ENCODE measurements at regions not wholly inside any gene's neighbourhood (a gene's known extent, or its start where the extent isn't known, plus 50 kb on each side); places are given as distances from the start of the nearest gene placed in this dataset.

DNA sequence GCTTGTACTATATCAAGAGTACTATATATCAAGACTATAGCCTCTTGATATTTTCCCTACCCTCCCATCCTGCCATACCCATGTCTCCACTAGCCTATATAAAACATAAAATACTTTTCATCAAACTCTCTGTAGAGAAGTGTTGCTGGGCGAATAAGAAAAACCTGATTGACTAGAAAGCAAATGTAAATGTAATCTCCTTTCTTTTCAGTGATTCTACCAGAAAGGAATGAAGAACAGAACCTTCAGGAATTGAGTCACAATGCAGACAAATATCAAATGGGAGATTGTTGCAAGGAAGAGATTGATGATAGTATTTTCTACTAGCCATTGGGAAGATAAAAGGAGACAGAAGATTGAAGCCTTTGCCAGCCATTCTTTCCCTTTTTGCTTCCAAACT is 89.2 kb downstream of the KCNRG start:
- ATAC-seq: no peak

DNA sequence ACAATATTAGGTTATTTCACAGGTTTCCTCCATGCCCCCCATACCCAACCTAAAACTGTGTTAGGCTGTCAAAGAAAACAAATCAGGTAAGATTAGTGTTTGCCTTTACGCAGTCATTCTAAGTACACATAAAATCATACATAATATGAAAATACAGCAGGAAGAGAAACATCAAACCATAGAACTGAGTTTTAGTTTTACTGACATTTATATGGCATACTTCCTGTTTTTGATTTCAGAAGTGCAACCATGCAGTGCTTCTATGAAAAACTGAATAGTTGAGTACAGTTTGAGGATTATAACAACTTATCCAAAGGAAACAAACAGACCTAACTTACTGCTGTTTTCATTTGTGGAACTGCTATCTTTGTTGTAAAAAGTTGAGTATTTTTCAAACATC is 91.3 kb downstream of the KCNRG start:
- peak; percentile 51 to 70 for ATAC-seq

DNA sequence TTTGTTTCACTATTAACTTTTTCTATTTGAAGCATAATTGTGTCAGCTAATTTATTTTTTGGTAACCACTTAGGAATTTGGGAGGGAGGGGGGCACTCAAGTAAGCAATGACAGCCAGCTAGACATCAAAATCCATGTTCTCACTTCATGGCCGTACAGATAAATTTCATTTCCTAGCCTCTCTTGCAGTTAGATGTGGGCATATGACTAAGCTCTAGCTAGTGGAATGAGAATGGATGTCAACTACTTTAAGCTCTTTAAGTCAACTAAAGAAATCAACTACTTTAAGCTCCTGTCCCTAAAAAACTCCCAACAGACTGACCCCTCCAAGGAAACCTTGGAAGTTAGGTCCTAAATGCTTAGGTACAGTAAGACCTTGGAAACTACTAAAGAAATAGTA is 92.0 kb downstream of the KCNRG start:
- peak in 1 of 2 donors; percentile 59 for ATAC-seq

DNA sequence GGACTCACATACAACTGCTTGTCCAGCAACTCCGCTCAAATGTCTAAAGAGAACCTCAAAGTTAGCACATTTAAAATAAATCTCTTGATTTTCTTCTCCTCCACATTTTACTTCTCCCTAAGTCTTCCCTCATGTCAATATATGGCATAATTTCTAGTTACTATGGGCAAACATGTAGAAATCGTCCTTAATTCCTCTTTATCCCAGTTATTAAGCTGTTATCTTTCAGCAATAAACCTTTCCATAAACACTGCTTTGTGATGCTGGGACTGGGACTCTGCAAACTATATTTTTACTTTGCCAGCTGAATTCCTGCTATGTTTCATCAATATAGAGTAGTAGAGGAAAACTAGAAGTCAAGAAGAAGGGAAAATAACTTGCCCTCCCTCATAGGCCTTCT is 99.7 kb downstream of the KCNRG start:
- no peak for ATAC-seq

DNA sequence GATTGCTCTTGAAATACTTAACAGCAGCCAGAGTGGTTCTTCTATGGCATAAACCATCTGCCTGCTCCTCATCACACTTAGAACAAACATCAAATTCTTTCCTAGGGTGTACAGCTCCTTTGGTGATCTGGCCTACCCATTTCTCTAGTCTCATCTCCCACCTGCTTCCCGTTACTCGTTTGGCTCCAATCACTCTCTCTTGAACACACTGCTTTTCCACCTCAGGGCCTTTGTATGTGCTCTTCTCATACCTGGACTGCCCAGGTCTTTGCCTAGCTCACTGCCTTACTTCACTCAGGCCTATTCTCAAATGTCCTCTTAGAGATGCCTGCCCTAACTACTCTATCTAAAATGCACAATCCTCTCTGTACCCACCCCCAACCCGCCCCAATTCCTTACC is 100.5 kb downstream of the KCNRG start:
- no peak for ATAC-seq

DNA sequence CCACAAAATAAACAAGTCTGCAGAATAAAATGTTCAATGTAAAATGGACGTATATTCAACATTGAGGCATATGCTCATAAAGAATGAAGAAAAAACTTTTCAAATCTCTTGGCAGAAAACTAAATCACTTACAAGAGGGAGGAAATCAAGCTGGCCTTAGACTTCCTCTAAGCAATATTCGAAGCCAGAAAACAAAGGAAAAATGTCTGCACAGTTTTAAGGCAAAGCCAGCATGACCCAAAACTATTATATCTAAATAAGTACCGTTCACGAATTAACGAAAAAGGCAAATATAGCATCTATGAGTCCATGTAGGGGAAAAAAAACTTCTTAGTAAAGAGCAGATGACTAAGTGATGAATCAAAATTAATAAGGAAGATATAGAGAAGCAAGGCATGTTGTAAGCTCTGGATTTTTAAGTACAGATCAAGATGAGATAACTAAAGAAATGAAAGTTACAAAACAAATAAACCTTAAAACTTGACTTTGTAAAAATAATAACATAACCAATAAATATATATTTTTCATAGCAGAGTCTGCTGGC is 101.3 kb downstream of the KCNRG start:
- peak in 1 of 2 donors; percentile 33 for ATAC-seq

DNA sequence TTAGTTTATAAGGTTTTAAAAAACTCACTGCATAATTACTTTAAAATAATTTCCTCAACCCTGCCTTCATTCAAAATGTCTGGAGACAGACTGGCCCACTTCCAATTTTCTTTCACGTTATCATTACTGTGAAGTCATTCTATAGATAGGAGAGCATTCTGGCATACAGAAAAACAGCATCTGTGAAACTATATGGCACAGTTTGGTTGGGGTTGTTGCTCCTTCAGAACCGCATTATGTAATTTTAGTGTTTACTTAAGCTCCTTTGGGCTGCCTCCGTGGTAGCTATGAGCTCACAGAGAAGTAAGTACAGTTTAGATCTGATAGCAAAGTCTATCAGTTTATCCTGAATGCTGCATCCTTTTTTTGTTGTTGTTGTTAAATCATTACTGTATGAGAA is 104.3 kb downstream of the KCNRG start:
- ATAC-seq: no peak

DNA sequence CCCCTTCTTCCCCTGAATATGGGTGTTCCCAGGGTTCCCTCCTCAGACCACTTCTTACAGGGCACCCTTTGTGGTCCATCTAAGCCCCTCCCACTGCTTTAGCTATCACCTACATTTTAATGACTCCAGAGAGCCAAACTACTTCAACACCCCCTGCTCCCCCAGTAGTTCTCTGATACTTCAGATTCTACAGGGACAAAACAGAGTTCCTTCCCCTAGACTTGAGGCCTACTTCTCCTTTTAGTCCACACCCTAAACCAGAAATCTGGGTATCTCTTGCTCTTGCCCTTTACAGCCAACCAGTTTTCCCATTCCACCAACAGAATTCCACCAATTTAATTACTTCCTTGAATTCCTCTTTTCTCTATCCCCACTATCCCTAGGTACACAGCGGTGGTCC is 107.2 kb downstream of the KCNRG start:
- ATAC-seq: no peak

DNA sequence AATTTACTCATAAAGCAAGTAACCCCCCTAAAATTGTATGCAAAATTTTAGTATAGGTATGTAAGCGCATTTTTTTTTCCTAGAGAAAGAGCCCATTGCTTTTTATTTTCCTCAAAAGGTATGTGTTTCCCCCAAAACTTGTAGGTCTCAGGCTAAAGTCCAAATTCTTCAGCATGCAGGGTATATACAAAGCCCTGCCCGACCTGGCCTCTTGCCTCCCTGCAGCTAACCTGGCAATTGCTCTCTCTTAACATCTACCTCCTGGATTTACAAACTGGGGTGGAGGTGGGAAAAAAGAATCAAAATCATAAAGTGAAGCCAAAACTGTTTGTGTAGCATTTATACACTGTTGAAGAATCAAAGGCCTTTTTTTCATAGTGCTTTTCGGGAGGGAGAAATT is 107.8 kb downstream of the KCNRG start:
- ATAC-seq: no peak

DNA sequence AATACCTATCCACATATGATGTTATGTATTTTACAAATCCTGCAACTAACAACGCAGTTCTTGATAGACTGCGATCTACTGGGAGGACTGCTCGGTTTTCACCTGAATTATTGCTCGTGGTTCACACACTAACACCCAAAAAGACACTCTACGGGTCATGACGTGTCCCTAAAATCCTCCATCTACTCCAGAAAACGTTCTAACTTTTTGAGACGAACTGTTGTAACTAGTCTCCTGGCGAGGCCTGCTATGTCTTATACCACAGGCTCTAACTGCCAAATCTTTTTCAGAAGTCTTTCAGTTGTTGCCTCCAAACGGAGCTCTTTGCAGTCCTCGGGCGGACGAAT is 108.2 kb downstream of the KCNRG start:
- no peak for ATAC-seq

DNA sequence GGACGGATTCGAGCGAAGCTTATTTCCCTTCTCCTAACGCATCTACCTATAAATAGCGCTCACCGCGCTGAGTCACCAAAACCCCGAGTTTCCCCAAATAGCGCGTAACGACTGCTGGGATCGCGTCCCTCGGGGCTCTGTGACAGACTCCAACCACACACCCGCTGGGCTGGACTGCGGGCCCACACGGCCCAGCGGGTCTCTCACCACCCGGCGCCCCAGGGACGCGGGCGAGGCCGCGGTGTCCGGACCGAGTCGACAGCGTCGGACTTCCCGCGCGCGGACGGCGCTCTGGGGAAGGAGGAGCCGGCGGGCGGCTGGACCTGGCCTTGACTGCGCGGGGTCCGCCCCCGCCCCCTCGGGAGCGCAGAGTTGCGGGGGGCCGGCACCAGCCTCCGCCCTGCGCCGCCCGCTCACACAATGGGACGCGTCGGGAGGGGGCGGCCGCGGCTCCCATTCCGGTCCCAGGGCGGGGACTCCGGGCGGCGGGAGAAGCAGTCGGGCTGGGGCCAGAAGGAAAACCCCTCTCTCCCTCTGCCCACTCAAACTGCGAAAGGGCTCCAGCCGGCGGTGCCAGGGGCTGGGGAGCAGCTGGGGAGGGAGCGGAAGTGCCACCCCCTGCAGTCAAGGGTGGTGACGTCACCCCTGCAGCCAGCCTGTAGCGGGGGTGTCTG is 108.8 kb downstream of the KCNRG start:
- peak; percentile 75 to 77 for ATAC-seq

DNA sequence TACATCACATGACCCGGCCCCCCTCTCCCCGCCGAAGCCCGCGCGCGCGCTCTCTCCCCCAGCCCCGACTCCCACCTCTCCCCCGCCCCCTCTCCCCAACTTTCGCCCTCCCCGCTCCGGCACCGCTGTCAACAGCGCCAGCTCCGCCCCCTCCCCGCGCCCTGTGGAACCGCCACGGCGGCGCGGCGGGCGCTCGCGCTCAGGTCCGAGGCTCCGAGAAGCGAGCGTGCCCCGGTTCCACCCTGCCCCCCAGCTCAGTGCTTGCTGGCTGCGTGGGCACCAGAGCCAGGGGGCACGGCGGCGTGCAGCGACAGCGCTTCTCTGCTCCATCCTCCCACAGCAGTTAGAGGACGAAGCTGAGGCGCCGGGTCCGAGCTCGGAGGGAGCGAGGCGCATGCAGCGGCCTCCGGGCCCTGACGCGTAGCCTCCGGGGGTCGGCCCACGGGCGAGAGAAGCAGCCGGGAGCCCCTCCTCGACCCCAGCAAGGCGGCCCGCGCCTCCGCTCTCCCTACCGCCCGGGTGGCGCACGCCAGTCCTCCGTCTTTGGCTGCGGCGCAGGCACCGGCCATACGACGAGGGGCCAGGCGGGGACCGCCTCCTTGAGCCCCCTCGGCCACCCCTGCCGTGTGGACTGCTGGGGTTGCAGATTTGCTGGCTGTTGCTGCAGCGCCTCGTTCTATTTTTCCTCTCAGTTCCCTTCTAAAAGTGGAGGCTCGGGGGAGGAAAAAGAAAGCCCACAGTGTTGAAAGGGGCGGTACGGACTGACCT is 109.5 kb downstream of the KCNRG start:
- peak; percentile 0 to 3 for ATAC-seq

DNA sequence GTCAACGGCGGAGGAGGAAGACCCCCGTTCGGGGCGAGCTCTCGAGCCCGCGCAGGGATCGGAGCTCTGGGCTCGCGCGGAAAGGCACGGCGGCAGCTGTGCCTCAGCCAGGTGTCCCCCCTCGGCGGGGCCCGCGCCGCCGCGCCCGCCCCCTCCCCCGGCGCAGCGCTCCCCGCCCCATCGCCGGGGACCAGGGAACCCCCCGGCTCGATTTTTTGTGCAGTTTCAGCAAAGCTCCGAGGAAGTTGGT is 110.0 kb downstream of the KCNRG start:
- peak; percentile 0 to 9 for ATAC-seq

DNA sequence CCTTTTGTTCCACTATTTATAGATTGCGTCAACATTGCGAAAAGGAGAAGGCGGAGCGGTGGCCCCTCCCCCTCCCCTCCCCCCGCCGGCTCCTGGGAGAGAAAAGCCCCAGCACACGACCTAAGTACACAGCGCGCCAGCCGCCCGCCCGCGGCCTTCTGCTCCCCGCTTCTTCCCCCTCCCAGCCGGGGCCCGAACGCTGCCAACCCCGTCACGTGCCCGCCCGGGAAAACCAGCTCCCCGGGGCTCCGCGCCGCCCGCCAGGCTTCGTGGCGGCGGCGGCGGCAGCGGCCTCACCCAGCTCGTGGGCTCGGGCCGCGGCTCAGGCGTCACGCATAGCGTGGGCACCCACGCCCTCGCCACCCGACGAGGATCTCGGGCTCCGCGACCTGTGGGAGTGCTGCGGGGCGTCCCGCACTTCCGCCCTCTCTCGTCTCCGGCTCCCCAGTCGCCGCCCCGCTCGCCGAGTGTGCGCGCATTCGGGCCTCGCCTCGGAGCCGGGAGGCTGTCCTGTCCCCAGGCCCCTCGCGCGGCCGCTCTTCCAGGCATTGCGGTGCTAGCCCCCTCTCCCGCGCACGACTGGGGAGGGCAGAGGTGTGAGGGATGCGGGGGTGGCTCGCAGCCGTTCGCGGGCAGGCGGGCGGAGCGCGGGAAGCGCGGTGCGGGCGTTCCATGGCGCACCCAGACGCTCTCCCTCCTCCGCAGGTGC is 110.5 kb downstream of the KCNRG start:
- peak; percentile 19 to 28 for ATAC-seq

DNA sequence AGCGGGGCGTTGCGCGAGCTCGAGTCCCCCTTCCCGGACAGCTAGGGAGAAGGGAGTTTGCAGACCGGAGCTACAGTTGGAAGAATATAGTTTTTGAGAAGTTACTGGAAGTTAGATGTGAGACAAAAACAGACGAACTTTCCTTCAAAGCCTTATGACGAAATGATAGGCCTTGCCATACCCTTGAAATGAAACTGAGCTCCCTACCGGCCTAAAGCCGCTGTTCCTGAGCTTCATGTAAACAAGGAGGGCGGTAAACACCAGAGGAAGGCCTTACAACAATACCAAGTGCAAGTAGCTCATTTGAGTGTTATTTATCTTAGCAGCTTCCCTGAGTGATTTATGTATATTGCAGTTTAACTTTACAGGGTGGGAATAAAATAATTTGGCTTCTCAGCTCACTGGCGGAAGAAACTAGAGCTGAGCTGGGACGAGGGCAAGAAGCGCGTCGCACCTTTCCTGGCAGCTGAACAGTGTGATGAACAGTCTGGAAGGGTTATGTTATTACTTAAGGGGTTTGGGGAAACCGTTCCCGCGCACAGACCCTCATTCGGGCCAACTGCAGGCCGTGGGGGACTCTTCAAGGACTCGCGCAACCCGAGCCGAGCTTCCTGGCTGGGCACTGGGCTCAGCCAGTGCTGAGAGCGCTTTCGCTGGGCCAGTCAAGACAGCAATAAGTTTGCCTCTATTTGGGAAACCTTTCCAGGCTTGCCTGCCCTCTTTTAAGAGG is 111.2 kb downstream of the KCNRG start:
- no peak for ATAC-seq

DNA sequence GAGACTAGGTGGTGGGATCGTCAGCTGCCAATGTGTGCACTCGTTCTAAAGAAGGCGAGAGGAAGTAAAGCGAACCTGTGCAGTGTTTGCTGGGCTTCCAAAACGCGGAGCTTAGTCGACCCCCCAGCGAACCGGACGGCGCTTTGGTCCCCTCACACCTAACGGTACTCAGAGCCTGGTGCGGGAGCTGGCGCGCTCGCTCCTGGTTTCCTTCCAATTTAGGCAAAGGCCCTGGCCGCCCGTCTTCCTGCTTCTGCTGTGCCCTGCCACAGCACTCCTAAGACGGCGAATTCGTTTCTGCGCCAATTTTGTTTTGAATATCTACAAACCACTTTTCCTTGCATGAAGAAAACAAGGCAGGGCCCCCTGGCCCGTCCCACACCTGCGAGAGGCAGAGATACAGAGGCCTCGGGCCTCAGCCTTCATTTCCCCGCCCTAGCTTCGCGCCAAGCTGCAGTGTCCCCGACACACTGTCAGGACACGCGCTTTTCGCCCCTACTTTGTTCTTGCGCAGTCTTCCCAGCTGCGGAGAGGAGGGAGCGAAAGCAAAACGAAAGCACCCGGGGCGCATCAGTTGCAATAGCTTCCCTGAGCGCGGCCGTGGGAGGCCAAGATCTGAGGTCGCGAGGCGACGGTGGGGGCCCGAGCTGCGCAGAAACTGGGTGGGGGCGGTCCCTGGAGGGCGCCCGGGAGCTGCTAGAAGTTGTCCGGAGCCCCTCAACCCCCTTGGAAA is 111.9 kb downstream of the KCNRG start:
- ATAC-seq: no peak

DNA sequence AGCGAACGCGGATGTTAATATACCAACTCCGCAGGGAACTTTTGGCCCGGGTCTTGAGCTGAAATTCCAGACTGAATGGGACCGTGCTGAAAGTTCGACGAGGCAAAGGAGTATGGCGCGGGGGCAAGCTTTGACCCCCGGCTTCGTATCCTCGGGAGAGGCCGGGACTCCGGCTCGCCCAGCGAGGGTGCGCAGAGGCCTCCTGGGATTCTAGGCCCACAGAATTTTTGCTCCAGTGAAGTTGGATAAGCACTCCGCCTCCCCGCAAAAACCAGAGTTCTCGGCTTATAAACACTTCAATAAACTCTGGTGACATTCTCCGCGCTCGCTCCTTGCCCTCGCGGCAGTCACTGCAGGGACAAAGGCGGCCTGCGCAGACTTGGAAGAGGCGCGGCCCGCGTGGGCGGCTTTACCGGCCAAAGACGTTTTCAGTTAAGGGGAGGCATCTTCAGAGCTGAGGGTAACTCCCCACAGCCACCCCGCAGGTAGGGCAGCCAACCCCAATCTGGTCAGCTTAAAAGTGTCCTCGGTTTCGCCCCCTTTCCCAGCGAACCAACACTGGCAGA is 112.6 kb downstream of the KCNRG start:
- ATAC-seq: no peak

DNA sequence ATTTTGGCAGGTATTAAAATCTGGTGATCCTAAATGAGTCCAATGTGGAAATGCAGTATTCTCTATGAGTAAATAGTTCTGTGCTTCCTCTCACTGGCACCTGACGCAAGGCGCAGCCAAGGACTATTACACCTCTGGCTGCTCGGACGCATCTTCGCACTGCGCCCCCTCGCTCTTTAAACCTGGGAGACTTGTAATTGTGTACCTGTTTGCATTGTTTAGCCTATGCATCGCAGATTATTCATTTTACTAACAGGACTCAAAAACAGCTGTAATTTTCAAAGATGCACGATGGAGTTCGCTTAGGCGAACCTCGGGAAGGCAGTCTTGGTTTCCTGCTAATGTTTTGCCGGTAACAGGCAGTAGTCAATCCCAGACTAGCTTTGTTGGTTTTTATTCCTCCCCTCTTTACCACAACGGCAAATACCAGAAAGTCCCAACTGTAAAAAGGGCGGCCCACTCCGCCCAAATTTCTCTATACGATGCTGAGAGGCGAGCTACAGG is 113.2 kb downstream of the KCNRG start:
- ATAC-seq: no peak

DNA sequence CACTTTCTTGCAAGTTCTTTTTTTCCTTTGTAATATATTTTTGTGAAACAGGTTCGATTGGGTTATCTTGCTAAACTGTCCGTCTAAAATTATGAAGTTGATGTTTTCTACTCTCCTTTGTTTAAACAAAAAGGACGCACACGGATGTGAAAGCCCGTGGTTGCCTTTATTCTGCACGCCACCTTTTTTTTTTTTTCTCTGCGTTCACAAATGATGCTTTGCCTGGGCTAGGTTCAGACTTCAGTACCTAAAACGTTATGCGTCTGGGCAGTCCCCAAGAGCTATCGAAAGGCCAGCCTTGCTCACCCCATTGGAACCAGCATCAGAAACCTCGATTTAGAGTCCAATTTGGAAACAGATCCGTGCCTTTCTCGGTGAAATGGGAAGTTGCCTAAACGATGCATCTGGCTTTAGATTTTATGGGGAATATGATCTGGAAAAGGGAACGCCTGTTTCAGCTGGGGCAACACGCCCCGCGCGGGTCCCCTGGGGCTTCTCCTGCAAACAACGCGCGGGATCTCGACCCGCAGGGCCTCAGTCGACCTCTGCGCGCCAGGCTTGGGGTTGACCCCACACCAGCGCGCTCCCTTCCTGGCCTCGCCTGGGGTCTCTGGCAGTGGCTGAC is 113.9 kb downstream of the KCNRG start:
- no peak for ATAC-seq

DNA sequence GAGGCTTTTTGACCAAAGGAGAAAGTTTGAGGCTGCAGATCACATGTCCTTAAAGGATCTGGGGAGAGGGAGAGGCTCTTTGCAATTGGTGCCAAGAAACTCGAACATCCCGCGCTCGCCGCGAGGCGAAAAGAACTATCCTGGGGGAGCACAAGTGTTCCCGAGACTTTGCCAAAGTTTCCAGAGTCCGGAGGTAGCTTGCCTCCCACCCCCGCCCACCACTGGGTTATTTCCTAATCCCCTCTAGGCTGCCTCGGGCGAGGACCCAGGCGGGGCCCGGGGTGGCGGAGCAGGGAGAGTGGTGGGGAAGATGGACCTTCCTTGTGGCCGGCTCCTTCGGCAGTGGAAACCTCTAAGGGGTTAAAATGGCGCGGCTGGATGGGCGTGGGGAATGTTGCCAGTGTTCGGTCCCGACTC is 114.5 kb downstream of the KCNRG start:
- no peak for ATAC-seq

DNA sequence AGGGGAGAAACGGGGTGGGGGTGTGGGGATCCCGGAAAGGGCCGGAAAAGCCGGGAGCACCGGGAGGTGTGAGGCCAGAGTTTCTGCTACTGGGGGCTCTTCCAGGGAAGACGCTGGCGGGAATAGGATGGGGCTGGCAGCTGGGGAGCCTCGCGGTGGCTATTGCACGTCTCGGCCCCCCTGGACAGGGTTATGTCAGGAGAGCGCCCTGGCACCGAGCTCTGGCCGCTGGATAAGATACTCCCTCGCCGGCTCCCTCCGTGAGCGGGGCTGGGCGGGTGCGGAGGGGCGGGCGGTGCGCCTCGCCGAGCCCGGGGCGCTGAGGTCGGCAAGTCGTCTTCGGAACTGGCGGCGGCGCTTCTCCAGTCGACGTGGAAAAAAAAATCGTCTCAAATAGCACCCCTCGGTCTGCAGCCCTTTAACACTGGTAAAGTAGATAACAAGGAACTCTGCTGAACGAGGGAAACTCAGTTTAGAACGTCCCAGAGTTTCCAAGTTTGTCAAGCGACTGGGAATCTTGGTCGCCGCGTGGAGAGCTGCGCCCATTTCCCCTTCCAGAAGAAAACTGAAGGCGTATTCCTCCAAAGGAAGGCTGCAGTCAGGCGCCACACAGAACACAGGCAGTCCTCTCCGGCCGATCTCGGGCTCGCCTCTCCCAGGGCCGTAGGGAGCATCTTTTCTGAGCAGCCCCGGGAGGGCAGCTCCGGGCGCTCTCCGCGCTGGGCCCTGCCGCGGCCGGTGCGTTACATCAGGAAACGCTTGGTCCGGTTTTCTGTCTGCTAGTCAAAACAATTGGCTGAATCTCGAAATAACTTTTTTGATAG is 115.1 kb downstream of the KCNRG start:
- no peak for ATAC-seq
